ENCODE measurements at regions not wholly inside any gene's neighbourhood (a gene's known extent, or its start where the extent isn't known, plus 50 kb on each side); places are given as distances from the start of the nearest gene placed in this dataset.

DNA sequence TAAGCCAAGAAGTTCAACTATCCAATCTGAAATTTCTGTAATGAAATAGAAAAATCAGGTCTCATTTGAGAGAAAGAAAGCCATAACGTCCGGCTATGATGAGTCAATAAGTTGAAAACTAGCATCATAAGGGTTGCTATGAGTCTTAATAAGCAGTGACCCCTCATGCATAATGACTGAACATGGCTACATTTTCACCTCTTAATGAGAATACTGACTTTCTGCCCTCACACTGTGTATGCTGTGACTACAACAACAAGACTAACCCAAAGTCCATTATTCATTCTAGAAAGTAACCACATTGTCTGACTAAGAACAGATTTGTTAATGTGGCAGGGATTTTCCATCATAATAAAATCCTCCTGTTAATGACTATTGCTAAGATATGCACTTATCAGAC lies 884.0 kb upstream of the CADM2 start:
- no peaks in the 10 kb centered on the region for H4K20me1 ChIP-seq (ENCODE audit: insufficient read depth)
- no peak for TF ChIP-seq ZNF274 (IDR thresholded peaks at IDR 0.05; ENCODE audit: low read depth, low read length)
- TF ChIP-seq TCF7L2 (IDR thresholded peaks at IDR 0.05; ENCODE audit: borderline replicate concordance, extremely low read depth, insufficient read depth, insufficient read length): no peak
- no peak for TF ChIP-seq EZH2 (IDR thresholded peaks at IDR 0.05)
- BruUV-seq (replicated peaks): no TSS peak
- H3K79me2 ChIP-seq (ENCODE audit: insufficient read depth, low read length): no peaks in the 10 kb centered on the region
- DNase-seq (ENCODE audit: low read depth, low spot score): no peak
- RAD21 ChIA-PET (ENCODE audit: low non-redundant PET in 1 of 2, low total read pairs in 2 of 2, uncharacterized antibody in 2 of 2, unreplicated experiment in 2 of 2): no interaction called here
- H3K9me3 ChIP-seq (ENCODE audit: control insufficient read depth in 1 of 2, insufficient read depth in 1 of 2, low read depth in 1 of 2, low read length in 2 of 2): peaks cover 6 to 29% of the 10 kb centered on the region in 2 experiments; a peak in 2 of 4 replicates
- no peak overlapping the region for H2AFZ ChIP-seq (ENCODE audit: low read depth, low read length, poor library complexity, severe bottlenecking)
- H3K9me2 ChIP-seq (ENCODE audit: insufficient read depth): no peaks in the 10 kb centered on the region
- H3K27me3 ChIP-seq (ENCODE audit: insufficient read depth, low read length): no peaks in the 10 kb centered on the region
- H3K36me3 ChIP-seq (ENCODE audit: control insufficient read depth in 1 of 2, insufficient read depth in 2 of 2, low read length in 2 of 2): no peaks in the 10 kb centered on the region
- no peak overlapping the region for H3K4me3 ChIP-seq (replicated peaks in 1 of 2; ENCODE audit: low read depth in 1 of 2, low read length in 2 of 2)
- no peak for ATAC-seq
- H3K4me1 ChIP-seq (ENCODE audit: control insufficient read depth in 1 of 2, insufficient read depth in 2 of 2, low read length in 2 of 2): no peaks in the 10 kb centered on the region
- intact Hi-C loops (cut with micrococcal nuclease): no loop called here
- H3K9ac ChIP-seq (ENCODE audit: low read length): no peak overlapping the region
- no peak overlapping the region for H3K27ac ChIP-seq (ENCODE audit: low read depth, low read length)
- CTCF ChIA-PET: no interaction called here
- no peak overlapping the region for H3K4me2 ChIP-seq (ENCODE audit: low read length)
- POLR2A ChIA-PET: no interaction called here

GRCh38 chr3:84077479-84077878 lies 881.3 kb upstream of the CADM2 start:
- CTCF ChIA-PET: no interaction called here

More at GRCh38 chr3:84077479-84077878, 881.3 kb upstream of the CADM2 start:
- Histone ChIP-seq H4K20me1 (ENCODE audit: insufficient read depth) (no peaks in the 10 kb centered on the region), H2AFZ (ENCODE audit: low read depth, low read length, poor library complexity, severe bottlenecking) (no peak overlapping the region), H3K4me2 (ENCODE audit: low read length) (no peak overlapping the region), H3K9me3 (ENCODE audit: control insufficient read depth in 1 of 2, insufficient read depth in 1 of 2, low read depth in 1 of 2, low read length in 2 of 2) (peaks cover 9 to 19% of the 10 kb centered on the region in 2 experiments; a peak in 2 of 4 replicates), H3K27ac (ENCODE audit: low read depth, low read length) (no peak overlapping the region), H3K4me1 (ENCODE audit: control insufficient read depth in 1 of 2, insufficient read depth in 2 of 2, low read length in 2 of 2) (no peaks in the 10 kb centered on the region), H3K9me2 (ENCODE audit: insufficient read depth) (no peaks in the 10 kb centered on the region), H3K79me2 (ENCODE audit: insufficient read depth, low read length) (no peaks in the 10 kb centered on the region), H3K9ac (ENCODE audit: low read length) (no peak overlapping the region), H3K4me3 (replicated peaks in 1 of 2; ENCODE audit: low read depth in 1 of 2, low read length in 2 of 2) (no peak overlapping the region), H3K27me3 (ENCODE audit: insufficient read depth, low read length) (no peaks in the 10 kb centered on the region), H3K36me3 (ENCODE audit: control insufficient read depth in 1 of 2, insufficient read depth in 2 of 2, low read length in 2 of 2) (no peaks in the 10 kb centered on the region)
- intact Hi-C loops (cut with micrococcal nuclease): no loop called here
- DNase-seq (ENCODE audit: low read depth, low spot score) (no peak), ATAC-seq (no peak)
- POLR2A ChIA-PET: no interaction called here
- RAD21 ChIA-PET (ENCODE audit: low non-redundant PET in 1 of 2, low total read pairs in 2 of 2, uncharacterized antibody in 2 of 2, unreplicated experiment in 2 of 2): no interaction called here
- BruUV-seq (replicated peaks): no TSS peak
- TF ChIP-seq EZH2 (IDR thresholded peaks at IDR 0.05): no peak
